Ishikawa (cell line): ENCODE measurements at regions not wholly inside any gene's neighbourhood (a gene's known extent, or its start where the extent isn't known, plus 50 kb on each side); places are given as distances from the start of the nearest gene placed in this dataset.

Experiments used
- CEBPB ChIP-seq: IDR thresholded peaks from 2 replicates; pipeline ENCODE4 v1.6.1; 2012
- CREB1 ChIP-seq: IDR thresholded peaks from 2 replicates; pipeline ENCODE4 v1.6.1; 2012; ENCODE audit warnings: low read depth
- EGR1 ChIP-seq: IDR thresholded peaks from 2 replicates; pipeline ENCODE4 v1.6.1; 2012
- EP300 ChIP-seq: IDR thresholded peaks from 2 replicates; pipeline ENCODE4 v1.6.1; 2012; ENCODE audit warnings: borderline replicate concordance
- FOXM1 ChIP-seq: IDR thresholded peaks from 2 replicates; pipeline ENCODE4 v1.6.1; 2012; ENCODE audit warnings: low read depth, borderline replicate concordance
- NFIC ChIP-seq: IDR thresholded peaks from 2 replicates; pipeline ENCODE4 v1.6.1; 2012
- RAD21 ChIP-seq: IDR thresholded peaks from 2 replicates; pipeline ENCODE4 v1.6.1; 2012; ENCODE audit warnings: low read depth
- REST ChIP-seq: IDR thresholded peaks from 2 replicates; pipeline ENCODE4 v1.6.1; 2012; ENCODE audit warnings: low read depth, mild to moderate bottlenecking
- TAF1 ChIP-seq: IDR thresholded peaks from 2 replicates; pipeline ENCODE4 v1.6.1; 2012; ENCODE audit warnings: low read depth, mild to moderate bottlenecking
- TCF12 ChIP-seq: IDR thresholded peaks from 2 replicates; pipeline ENCODE4 v1.6.1; 2012; ENCODE audit warnings: low read depth
- TEAD4 ChIP-seq: IDR thresholded peaks from 2 replicates; pipeline ENCODE4 v1.6.1; 2012
- USF1 ChIP-seq: IDR thresholded peaks from 2 replicates; pipeline ENCODE4 v1.6.1; 2012
- YY1 ChIP-seq: IDR thresholded peaks from 2 replicates; pipeline ENCODE4 v1.6.1; 2012; ENCODE audit warnings: low read depth
- ZBTB7A ChIP-seq: IDR thresholded peaks from 2 replicates; pipeline ENCODE4 v1.6.1; 2012; ENCODE audit warnings: low read depth
- TF ChIP-seq, protein P1 (sequence below): IDR thresholded peaks from 2 replicates; pipeline ENCODE4 v1.6.1; 2012

DNA sequence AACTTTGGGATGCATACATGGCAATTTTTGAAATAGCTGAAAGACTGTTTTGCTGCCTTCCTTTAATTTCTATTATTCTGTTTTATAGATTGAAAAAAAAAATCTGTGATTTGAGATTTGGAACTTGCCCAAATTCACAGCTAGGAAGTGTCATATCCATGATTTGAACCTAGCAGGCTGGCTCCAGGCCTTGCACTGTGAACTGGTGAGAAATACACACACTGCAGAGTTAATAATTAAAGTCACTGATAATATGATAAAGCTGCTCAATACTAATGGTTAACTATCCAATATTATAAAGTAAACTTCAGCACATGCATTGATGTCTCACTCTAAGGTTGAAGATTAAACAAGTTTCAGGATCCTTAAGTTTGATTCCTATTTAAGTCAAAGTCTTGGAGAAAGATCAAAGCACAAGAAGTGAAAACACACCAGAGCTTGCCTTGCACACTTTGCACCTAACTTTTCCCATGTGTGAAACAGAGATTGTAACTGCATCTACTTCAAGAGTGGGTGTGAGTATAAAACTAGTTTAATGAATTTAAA is 150.6 kb upstream of the CCDC179 start:
- TF ChIP-seq CREB1 (no peak), ZBTB7A (no peak), EP300 (no peak), NFIC (no peak), RAD21 (no peak), REST (no peak), TCF12 (no peak), YY1 (no peak), CEBPB (no peak), USF1 (no peak), EGR1 (no peak), TEAD4 (no peak), TAF1 (no peak), FOXM1 (no peak)
- TF ChIP-seq, protein P1, sequence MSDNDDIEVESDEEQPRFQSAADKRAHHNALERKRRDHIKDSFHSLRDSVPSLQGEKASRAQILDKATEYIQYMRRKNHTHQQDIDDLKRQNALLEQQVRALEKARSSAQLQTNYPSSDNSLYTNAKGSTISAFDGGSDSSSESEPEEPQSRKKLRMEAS = no peak

GRCh38 chr11:23012930-23013329 is 152.7 kb upstream of the CCDC179 start:
- no peak for TF ChIP-seq EP300
- no peak for TF ChIP-seq EGR1
- TF ChIP-seq TCF12 = no peak
- no peak for TF ChIP-seq RAD21
- TF ChIP-seq CREB1 = no peak

DNA sequence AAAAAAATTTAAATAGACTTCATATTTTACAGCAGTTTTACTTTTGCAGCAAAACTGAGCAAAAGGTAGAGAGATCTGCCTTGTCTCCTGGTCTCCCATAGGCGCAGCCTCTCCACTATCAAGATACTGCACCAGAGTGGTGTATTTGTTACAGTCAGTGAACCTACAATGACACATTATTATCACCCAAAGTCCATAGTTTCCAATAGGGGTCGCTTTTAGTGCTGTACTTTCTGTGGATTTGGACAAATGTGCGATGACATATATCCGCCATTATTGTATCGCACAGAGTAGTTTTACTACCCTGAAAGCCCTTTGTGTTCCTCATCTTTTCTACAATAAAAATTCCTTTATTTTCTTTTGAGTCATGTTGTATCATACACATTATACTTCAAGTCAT is 153.2 kb upstream of the CCDC179 start:
- TF ChIP-seq USF1 = no peak
- TF ChIP-seq CREB1 = no peak
- TF ChIP-seq TAF1 = no peak
- TF ChIP-seq EGR1 = no peak
- TF ChIP-seq TCF12 = no peak

DNA sequence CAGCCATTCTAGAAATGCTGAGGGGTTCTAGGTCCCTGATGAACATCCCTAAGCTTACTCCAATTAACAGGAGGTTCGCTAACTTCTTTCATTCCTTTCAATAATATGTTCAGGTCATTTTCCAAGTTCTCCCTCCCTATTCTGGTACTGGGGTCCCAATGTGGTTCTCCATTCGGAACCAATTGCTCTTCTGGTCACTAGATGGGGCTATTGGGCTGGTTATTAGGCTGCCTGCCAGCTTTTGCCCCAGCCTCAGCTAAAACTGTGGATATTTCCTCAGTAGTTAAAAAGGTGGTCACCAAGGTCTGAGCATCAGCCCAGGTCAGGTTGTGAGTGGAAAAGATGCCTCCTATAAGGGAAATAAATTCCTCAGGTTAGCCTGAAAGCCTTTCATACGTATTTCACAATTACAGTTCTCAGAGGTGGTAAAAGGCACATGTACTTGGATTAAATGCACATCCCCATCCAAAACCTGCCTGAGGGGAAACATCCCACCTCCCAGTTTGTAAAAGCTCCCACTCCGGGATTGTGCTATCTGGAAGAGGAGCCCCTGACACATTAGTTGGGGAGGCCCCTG is 161.1 kb upstream of the CCDC179 start:
- TF ChIP-seq EGR1 (no peak), RAD21 (peak; percentile 71), YY1 (no peak), NFIC (no peak)

DNA sequence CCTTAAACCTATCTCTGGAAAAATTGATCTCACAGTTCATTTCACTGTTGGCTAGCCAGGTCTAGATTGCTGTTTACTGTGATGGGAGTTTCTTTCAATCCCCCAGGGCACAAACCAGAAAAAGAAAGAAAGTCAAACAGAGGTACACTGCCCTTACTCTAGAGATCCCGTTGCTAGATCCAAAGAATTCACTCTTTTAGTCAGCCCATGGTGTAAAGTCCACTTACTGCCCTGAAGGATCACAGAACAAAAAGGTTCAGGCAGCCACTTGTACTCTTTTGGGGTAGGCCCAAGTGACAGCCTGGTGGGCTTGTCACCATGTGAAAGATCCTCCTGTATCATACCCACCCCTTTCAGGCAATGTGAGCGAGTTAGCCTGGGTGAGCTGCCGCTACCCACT is 162.6 kb upstream of the CCDC179 start:
- TF ChIP-seq YY1 (no peak), TEAD4 (no peak), ZBTB7A (no peak), CREB1 (no peak), NFIC (no peak), CEBPB (no peak), REST (no peak), TAF1 (no peak), RAD21 (no peak), EGR1 (no peak), EP300 (no peak), FOXM1 (no peak)
- TF ChIP-seq, protein P1 = no peak

- TF ChIP-seq USF1 = no peak
- no peak for TF ChIP-seq TCF12
- TF ChIP-seq ZBTB7A = no peak
- TF ChIP-seq, protein P1 = no peak
- no peak for TF ChIP-seq EP300
- TF ChIP-seq FOXM1 = no peak
- TF ChIP-seq CREB1 = no peak
- no peak for TF ChIP-seq NFIC
Observed at GRCh38 chr11:23023319-23023718, 163.0 kb upstream of the CCDC179 start.
